G401 (cell line): ENCODE measurements at regions not wholly inside any gene's neighbourhood (a gene's known extent, or its start where the extent isn't known, plus 50 kb on each side); places are given as distances from the start of the nearest gene placed in this dataset.
"Not testable (repeated sequence)": the region's sequence is repeated elsewhere in the genome, so short reads cannot be mapped to it uniquely, and the experiment has no call there.

Source experiments
- DNase-seq: peaks from one replicate; pipeline ENCODE4 v3.0.0-alpha.2; 2015; ENCODE audit warnings: low spot score
- in situ Hi-C: cut with HindIII; loops from 2 replicates; pipeline ENCODE4 v1.10.0; 2016; ENCODE audit warnings: low sequenced_read_pairs, mixed read lengths

DNA sequence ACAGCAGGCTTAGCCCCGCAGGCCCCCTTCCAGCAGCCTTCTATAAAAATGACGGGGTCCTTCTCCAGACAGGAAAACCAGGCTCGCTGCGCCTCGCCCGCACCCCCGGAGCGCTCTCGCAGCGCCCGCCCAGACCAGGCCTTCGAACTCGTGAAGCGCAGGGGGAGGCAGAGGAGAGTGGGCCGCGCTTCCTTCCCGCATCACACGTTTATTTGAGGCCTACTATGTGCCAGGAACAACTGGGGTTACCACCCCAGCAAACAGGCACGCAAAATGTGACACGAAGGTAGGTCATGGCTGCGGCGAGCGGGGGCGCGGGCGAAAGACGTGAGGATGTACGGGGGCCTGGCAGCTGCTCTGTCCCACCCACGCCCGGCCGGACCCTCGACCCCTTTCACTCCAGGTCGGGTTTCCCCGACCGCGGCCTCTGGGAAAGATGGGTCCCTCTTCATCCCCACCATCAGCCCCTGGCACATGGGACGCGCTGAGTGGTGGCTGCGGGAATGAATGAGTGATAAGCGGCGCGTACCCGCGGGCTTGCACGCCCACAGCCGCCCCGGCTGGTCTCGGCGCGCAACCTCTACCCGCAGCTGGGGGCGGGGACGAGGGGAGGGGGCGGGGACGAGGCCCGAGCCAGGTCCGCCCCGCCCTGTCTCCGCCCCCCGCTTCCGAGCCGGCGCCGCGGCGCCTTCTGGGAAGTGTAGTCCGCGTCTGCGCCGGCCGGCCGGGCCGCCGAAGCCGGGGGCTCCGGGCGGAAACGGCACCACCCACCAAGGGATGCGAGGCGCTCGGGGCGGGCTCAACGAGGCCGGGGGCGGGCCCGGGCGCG lies 59.1 kb downstream of the ZNF467 start:
- in situ Hi-C loops = no loop called here
- DNase-seq = peak; percentile 90

- in situ Hi-C loops = no loop called here
- DNase-seq = no peak
Measured at GRCh38 chr7:149713731-149714068, 59.7 kb downstream of the ZNF467 start.

DNA sequence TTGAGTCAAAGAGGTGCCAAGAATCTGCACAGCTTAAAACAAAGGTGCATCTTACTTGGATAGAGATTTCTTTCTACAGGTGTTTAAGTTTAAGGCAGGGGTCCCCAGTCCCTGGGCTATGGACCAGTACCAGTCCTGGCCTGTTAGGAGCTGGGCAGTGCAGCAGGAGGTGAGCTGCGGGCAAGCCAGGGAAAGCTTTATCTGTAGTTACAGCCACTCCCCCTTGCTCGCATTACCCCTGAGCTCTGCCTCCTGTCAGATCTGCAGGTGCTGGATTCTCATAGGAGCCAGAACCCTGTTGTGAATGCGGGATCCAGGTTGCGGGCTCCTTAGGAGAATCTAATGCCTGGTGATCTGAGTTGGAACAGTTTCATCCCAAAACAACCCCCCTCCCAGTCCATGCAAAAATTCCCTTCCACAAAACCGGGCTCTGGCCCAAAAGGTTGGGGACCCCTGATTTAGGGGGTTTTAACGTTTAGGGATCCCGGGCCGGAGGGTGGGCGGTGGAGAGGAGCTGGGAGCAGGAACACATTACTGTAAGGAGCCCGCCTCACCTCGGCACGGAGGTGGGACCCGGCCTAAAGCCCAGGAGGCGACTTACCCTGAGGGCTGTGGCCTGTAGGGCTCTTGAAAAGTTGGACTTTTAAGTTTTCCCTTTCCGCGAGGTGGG lies 60.2 kb downstream of the ZNF467 start:
- DNase-seq = peak; percentile 22
- in situ Hi-C loops = no loop called here

DNA sequence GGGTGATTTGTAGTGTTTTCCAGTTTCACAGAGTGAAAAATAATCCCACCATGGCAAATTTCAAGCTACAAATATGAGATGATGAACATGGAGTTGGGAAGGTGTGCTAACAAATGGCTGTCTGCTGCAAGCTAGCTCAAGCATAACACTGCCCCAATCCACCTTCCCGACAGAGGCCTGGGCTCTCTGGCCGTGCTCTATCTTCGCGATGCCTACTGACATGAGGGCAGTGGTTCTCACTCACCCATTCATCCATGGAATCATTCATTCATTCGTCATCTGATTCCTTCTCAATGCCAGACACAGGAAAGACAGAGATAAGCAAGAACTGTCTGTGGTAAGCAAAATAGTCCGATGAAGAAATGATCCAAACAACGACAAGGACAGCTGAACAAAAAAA lies 65.4 kb downstream of the ZNF467 start:
- no peak for DNase-seq
- in situ Hi-C loops = no loop called here

DNA sequence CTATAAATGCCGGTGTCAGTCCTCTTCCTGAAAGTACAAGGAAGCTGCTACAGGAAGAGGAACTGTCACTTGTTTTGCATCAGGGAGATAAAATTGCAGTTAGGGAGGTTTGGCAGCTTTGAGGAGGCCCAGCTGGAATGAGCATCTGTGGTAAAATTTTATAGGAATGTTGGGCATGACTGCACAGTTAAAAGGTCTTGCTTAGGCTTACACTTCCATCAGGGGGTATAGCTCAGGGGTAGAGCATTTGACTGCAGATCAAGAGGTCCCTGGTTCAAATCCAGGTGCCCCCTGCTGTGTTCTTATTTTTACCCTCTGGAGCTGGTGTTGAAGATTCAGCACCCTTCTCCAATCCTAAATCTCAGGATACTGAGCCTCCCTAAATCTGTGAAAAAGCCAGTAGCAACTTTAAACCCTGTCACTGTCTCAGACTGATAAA lies 65.9 kb downstream of the ZNF467 start:
- in situ Hi-C loops = no loop called here
- DNase-seq = no peak

DNA sequence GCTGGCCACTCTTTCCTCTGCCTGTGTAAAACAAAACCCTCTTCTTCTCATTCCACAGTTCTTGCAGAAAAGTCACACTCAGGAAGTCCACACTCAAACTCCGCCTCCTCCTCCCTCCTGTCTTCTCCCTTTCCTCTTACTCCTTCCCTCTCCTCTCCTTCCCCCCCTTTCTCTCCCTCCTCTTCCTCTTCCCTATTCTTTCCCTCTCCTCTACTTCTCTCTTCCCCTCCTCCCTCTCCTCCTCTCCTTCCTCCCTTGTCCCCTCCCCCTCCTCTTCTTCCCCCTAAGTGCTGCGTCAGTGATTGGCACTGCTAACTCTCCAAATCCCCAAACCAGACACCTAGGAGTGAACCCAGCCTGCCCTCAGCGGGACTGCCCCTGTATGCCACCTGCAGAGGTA lies 67.0 kb downstream of the ZNF467 start:
- in situ Hi-C loops = no loop called here
- DNase-seq = no peak

DNA sequence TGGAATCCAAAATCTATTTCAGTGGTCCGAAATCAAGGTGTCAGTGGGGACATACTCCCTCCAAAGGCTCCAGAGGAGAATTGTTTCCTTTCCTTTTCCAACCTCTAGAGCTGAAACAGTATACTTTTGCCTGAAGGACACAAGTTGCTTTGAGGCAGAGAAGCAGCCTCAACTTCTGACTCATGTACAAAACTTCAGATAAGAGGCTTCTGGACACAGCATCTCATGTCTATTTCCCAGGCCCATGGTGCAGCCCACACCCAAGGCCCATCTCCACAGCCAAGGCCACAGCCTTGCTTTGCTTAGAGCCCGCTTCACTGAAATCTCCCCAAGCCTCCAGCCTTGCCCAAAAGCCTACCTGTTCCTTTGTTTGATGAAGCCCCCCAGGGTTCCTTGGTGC lies 68.9 kb downstream of the ZNF467 start:
- in situ Hi-C loops = no loop called here

GRCh38 chr7:149703044-149703650 lies 70.2 kb downstream of the ZNF467 start:
- DNase-seq = no peak
- in situ Hi-C loops = no loop called here

More for the DNA sequence above, 68.9 kb downstream of the ZNF467 start:
- DNase-seq = no peak

- in situ Hi-C loops = no loop called here
- peak; percentile 9 for DNase-seq
Measured at GRCh38 chr7:149701495-149702240, 71.7 kb downstream of the ZNF467 start.

DNA sequence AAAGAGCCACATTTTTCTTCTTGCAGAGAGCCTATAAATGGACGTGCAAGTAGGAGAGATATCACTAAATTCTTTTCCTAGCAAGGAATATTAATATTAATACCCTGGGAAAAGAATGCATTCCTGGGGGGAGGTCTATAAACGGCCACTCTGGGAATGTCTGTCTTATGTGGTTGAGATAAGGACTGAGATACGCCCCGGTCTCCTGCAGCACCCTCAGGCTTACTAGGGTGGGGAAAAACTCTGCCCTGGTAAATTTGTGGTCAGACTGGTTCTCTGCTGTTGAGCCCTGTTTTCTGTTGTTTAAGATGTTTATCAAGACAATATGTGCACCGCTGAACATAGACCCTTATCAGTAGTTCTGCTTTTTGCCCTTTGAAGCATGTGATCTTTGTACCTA lies 75.6 kb downstream of the ZNF467 start:
- DNase-seq, in situ Hi-C loops: not testable (repeated sequence)

GRCh38 chr7:149696280-149696679 lies 77.1 kb downstream of the ZNF467 start:
- in situ Hi-C loops = no loop called here
- no peak for DNase-seq

DNA sequence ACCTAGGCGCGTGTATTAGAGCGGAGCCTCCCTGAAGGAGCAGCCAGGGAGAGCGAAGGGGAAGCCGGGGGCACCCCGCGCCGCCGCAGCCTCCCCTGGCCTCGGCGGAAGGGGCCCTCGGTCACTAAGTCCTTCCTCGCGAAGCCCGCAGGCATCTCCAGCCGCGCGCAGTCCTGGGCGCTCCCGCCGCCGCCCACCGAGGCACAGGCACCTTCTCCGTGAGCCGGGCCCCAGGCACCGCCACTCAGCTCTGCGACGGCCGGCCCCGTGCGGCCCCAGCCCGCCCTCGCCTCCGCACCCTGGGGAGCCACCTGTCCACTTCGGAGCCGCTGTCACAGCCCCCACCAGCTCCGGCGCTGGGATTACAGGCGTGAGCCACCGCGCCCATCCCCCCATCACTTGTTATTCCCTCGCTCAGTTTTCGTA lies 80.8 kb downstream of the ZNF467 start:
- DNase-seq = peak; percentile 59
- in situ Hi-C loops = no loop called here

GRCh38 chr7:149692056-149692455 lies 81.3 kb downstream of the ZNF467 start:
- no peak for DNase-seq
- in situ Hi-C loops = no loop called here

- DNase-seq = peak; percentile 61
- in situ Hi-C loops = no loop called here
Measured at GRCh38 chr7:149690688-149691446, 82.5 kb downstream of the ZNF467 start.

GRCh38 chr7:149689291-149689721 lies 84.1 kb downstream of the ZNF467 start:
- no peak for DNase-seq
- in situ Hi-C loops = no loop called here

GRCh38 chr7:149688836-149689235 lies 84.6 kb downstream of the ZNF467 start:
- in situ Hi-C loops = no loop called here
- DNase-seq = no peak

DNA sequence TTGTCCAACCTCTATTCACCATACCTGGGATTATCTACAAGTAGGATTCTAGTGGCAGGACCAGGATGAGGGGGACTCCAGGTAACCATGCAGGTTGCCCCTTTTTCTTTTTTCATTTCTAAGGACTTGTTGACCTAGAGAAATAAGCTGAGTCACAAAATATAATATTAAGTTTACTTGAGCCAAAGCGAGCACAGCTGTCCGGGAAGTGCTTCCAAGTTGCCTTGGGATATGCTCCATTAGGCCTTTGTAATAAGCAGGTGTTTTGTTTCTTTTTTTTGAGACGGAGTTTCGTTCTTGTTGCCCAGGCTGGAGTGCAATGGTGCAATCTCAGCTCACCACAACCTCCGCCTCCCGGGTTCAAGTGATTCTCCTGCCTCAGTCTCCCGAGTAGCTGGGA lies 85.6 kb downstream of the ZNF467 start:
- in situ Hi-C loops, DNase-seq: not testable (repeated sequence)

- in situ Hi-C loops = no loop called here
- no peak for DNase-seq
Measured at GRCh38 chr7:149686449-149686848, 86.9 kb downstream of the ZNF467 start.

- DNase-seq = no peak
- in situ Hi-C loops = no loop called here
Measured at GRCh38 chr7:149686011-149686410, 87.4 kb downstream of the ZNF467 start.
